HepG2 (cell line): ENCODE measurements at regions not wholly inside any gene's neighbourhood (a gene's known extent, or its start where the extent isn't known, plus 50 kb on each side); places are given as distances from the start of the nearest gene placed in this dataset.

Experiments
- ATAC-seq: fragments of 200-7000 bp; cut with Tn5 transposase; 3 replicates; pipeline ENCODE4 v1.9.1; 2020; ENCODE audit warnings: mild to moderate bottlenecking, moderate library complexity
- BruUV-seq: library from RNA; stranded (reverse); fragments of 400-500 nt; replicated peaks from 2 replicates; lab custom pipeline; 2021; lab: Mats Ljungman, UMichigan
- CTCF ChIA-PET: fragments of 300-600 bp; formaldehyde crosslinking; extraction: SDS; loops from one replicate; lab custom pipeline; 2021; ENCODE audit warnings: low total read pairs, inconsistent platforms, low intra/inter-chr PET ratio; lab: Yijun Ruan, JAX
- POLR2A ChIA-PET: fragments of 350-600 bp; sonication (Branson Sonifier 250); formaldehyde crosslinking; loops from one replicate; lab custom pipeline; 2020; ENCODE audit warnings: antibody characterized with exemption, inconsistent platforms; lab: Yijun Ruan, JAX
- DNase-seq: peaks from one replicate; pipeline ENCODE4 v3.0.0-alpha.2; 2015; ENCODE audit warnings: low spot score
- FAIRE-seq: peaks from 3 replicates; lab custom pipeline; 2011; peaks lifted over from hg19 to GRCh38; lab: Jason Lieb, UNC
- H2AFZ ChIP-seq: one replicate; pipeline ENCODE4 v1.6.1; 2011; ENCODE audit warnings: low read length, inconsistent platforms
- H3K27ac ChIP-seq: fragments of 300-600 bp; 3 replicates; pipeline ENCODE4 v1.8.0; 2011; ENCODE audit warnings: mixed run types, mild to moderate bottlenecking, mixed read lengths, low read length, inconsistent platforms; ENCODE audit not compliant: insufficient read depth; ENCODE audit errors: extremely low read length
- H3K27me3 ChIP-seq, 2 experiments: fragments of 200-600 bp in 1 of 2; 2 replicates in 1 of 2; 3 replicates in 1 of 2; pipeline versions ENCODE4 v1.6.0 to v1.8.0; 2011; ENCODE audit warnings: low read length in 2 of 2, mild to moderate bottlenecking in 2 of 2, moderate library complexity in 2 of 2, inconsistent platforms in 1 of 2; ENCODE audit not compliant: insufficient read depth in 2 of 2, control insufficient read depth in 1 of 2
- H3K36me3 ChIP-seq, 2 experiments: fragments of 200-600 bp in 1 of 2; replicated peaks in 1 of 2; 2 replicates in 1 of 2; 3 replicates in 1 of 2; pipeline versions ENCODE4 v1.5.1 to v1.8.0; 2011; ENCODE audit warnings: low read length in 2 of 2, inconsistent platforms in 1 of 2; ENCODE audit not compliant: insufficient read depth in 2 of 2, control insufficient read depth in 1 of 2
- H3K4me1 ChIP-seq: 2 replicates; pipeline ENCODE4 v1.5.1; 2012; ENCODE audit warnings: low read length, inconsistent platforms; ENCODE audit not compliant: insufficient read depth
- H3K4me2 ChIP-seq: 2 replicates; pipeline ENCODE4 v1.6.0; 2011; ENCODE audit warnings: low read depth, low read length, inconsistent platforms
- H3K4me3 ChIP-seq, 3 experiments: fragments of 200-600 bp in 1 of 3; sonication (generic), shearing (Covaris generic) in 1 of 3; replicated peaks in 1 of 3; 2 replicates each; pipeline ENCODE4 v1.5.1; 2011 to 2016; ENCODE audit warnings: low read length in 3 of 3, inconsistent platforms in 2 of 3, low read depth in 2 of 3, mild to moderate bottlenecking in 2 of 3, control low read depth in 1 of 3, mixed read lengths in 1 of 3; ENCODE audit not compliant: insufficient read depth in 1 of 3
- H3K79me2 ChIP-seq: one replicate; pipeline ENCODE4 v1.6.1; 2011; ENCODE audit warnings: low read length, inconsistent platforms; ENCODE audit not compliant: insufficient read depth
- H3K9ac ChIP-seq: 2 replicates; pipeline ENCODE4 v1.6.0; 2011; ENCODE audit warnings: mild to moderate bottlenecking, low read depth, low read length, inconsistent platforms; ENCODE audit not compliant: insufficient read depth
- H3K9me3 ChIP-seq: 2 replicates; pipeline ENCODE4 v1.5.1; 2012; ENCODE audit warnings: mild to moderate bottlenecking, low read length
- H4K20me1 ChIP-seq: 2 replicates; pipeline ENCODE4 v1.6.0; 2011; ENCODE audit warnings: inconsistent platforms, mild to moderate bottlenecking, low read length, moderate library complexity; ENCODE audit not compliant: insufficient read depth
- HIC2 ChIP-seq: sonication (generic); formaldehyde crosslinking; IDR thresholded peaks from 2 replicates; pipeline ENCODE4 v1.9.0; 2022; ENCODE audit warnings: low read depth, missing genetic modification reagents
- MAFG ChIP-seq: sonication (generic); formaldehyde crosslinking; IDR thresholded peaks from 2 replicates; pipeline ENCODE4 v1.5.1; 2020; ENCODE audit warnings: mild to moderate bottlenecking, missing genetic modification reagents
- SSRP1 ChIP-seq: IDR thresholded peaks from 2 replicates; pipeline ENCODE4 v1.6.1; 2016; ENCODE audit warnings: control low read depth
- ZFP36 ChIP-seq: fragments of 150-350 bp; IDR thresholded peaks from 2 replicates; pipeline ENCODE4 v1.6.1; 2018; ENCODE audit warnings: borderline replicate concordance, low read length, low read depth; ENCODE audit not compliant: partially characterized antibody
- ZFY ChIP-seq: sonication (generic); formaldehyde crosslinking; IDR thresholded peaks from 2 replicates; pipeline ENCODE4 v1.4.0; 2020; ENCODE audit warnings: missing genetic modification reagents
- ZNF432 ChIP-seq: sonication (generic); formaldehyde crosslinking; IDR thresholded peaks from 2 replicates; pipeline ENCODE4 v1.5.0; 2020; ENCODE audit warnings: missing genetic modification reagents, mild to moderate bottlenecking, borderline replicate concordance
- ZNF451 ChIP-seq: sonication (generic); formaldehyde crosslinking; IDR thresholded peaks from 2 replicates; pipeline ENCODE4 v1.5.0; 2020; ENCODE audit warnings: mild to moderate bottlenecking, missing genetic modification reagents
- ZNF746 ChIP-seq: sonication (generic); formaldehyde crosslinking; IDR thresholded peaks from 2 replicates; pipeline ENCODE4 v1.8.0; 2022; ENCODE audit warnings: mild to moderate bottlenecking, missing genetic modification reagents
- ZNF775 ChIP-seq: sonication (generic); formaldehyde crosslinking; IDR thresholded peaks from 2 replicates; pipeline ENCODE4 v1.4.0; 2020; ENCODE audit warnings: missing genetic modification reagents, mild to moderate bottlenecking, moderate library complexity, borderline replicate concordance
- whole genome bisulfite sequencing: methylation state at CpG from one replicate; pipeline ENCODE4 v1.1.6; 2017; ENCODE audit warnings: low lambda C conversion rate; 5-methylcytosine and 5-hydroxymethylcytosine counted together
- in situ Hi-C: cut with HindIII; loops from 2 replicates; pipeline ENCODE4 v1.10.0; 2017; ENCODE audit warnings: low pct_unique_long_range_greater_than_20kb; ENCODE audit not compliant: extremely low pct_ligation_motif_present
- intact Hi-C: fragments of 100-400 bp; cut with micrococcal nuclease; formaldehyde crosslinking; loops from one replicate; pipeline ENCODE4 v1.10.0; 2022; ENCODE audit not compliant: unreplicated experiment
- TF ChIP-seq, protein P1 (sequence below): sonication (generic); formaldehyde crosslinking; IDR thresholded peaks from 2 replicates; pipeline ENCODE4 v1.4.0; 2020; ENCODE audit warnings: missing genetic modification reagents, low read depth, mild to moderate bottlenecking, borderline replicate concordance

DNA sequence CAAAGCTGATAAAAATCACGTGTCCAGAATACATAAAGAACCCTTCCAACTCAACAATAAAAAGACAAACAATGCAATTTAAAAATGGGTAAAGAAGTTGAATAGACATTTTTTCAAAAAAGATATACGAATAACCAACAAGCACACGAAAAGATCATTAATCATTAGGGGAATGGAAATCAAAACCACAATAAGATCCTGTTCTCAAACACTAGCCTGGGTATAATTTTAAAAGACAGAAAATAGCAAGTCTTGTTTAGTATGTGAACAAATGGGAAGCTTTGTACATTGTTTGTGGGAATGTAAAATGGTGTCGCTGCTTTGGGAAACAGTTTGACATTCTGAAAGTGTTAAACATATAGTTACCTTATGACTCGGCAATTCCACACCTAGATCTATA, 86.3 kb upstream of the LMNTD1 start:
- Histone ChIP-seq H3K27ac (no peak overlapping the region), H3K4me3 (no peak overlapping the region), H3K4me2 (no peak overlapping the region), H4K20me1 (no peaks in the 10 kb centered on the region), H3K36me3 (no peaks in the 10 kb centered on the region), H3K9me3 (no peaks in the 10 kb centered on the region), H3K79me2 (no peaks in the 10 kb centered on the region), H3K9ac (no peak overlapping the region), H2AFZ (no peak overlapping the region), H3K27me3 (no peaks in the 10 kb centered on the region), H3K4me1 (no peaks in the 10 kb centered on the region)
- no TSS peak for BruUV-seq
- POLR2A ChIA-PET: no interaction called here
- DNase-seq (no peak), ATAC-seq (no peak), FAIRE-seq (no peak)
- no peak for TF ChIP-seq ZNF432 (CRISPR knock-in tag)
- TF ChIP-seq MAFG (CRISPR knock-in tag): no peak
- no peak for TF ChIP-seq SSRP1 (CRISPR knock-in tag)
- no peak for TF ChIP-seq ZFY (CRISPR knock-in tag)
- no peak for TF ChIP-seq HIC2
- TF ChIP-seq ZNF775 (CRISPR knock-in tag): no peak
- TF ChIP-seq ZNF746 (CRISPR knock-in tag): no peak
- CTCF ChIA-PET: no interaction called here
- 19% methylated on average over 5 of the region's 5 CpGs for WGBS
- in situ Hi-C loops: no loop called here
- intact Hi-C loops: no loop called here

DNA sequence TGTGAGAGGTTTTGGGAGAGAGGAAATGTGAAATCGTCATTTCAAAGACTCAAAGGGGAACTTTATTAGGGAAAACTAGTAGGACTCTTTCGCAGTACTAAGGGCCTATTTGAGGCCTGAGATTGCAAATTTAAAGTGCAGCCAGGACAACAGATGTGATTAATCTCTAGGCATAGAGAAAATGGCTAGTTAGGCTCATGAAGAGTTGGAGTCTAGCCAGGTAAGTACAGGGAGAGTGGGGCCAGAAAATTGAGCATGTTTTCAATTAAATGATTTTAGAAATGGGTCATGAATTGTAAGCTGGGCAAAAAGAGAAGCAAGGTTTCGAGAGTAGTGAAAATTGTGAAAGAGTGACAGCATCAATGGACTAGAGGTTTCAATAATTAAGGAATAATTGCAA, 91.9 kb upstream of the LMNTD1 start:
- BruUV-seq: no TSS peak
- in situ Hi-C loops: no loop called here

More for the DNA sequence above, 91.9 kb upstream of the LMNTD1 start:
- H3K4me3 ChIP-seq: no peak overlapping the region
- no peak overlapping the region for H2AFZ ChIP-seq
- no peak overlapping the region for H3K9ac ChIP-seq
- no peaks in the 10 kb centered on the region for H4K20me1 ChIP-seq
- no peak for FAIRE-seq
- TF ChIP-seq, protein P1, sequence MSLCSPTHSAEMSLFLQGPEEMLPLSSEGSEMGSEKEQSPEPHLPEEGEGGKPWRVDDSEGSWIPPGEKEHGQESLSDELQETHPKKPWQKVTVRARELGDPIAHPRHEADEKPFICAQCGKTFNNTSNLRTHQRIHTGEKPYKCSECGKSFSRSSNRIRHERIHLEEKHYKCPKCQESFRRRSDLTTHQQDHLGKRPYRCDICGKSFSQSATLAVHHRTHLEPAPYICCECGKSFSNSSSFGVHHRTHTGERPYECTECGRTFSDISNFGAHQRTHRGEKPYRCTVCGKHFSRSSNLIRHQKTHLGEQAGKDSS (CRISPR knock-in tag): no peak
- no peak for TF ChIP-seq ZFP36
- no peak for TF ChIP-seq ZNF451 (CRISPR knock-in tag)
- no peaks in the 10 kb centered on the region for H3K27me3 ChIP-seq
- ATAC-seq: no peak
- POLR2A ChIA-PET: no interaction called here
- H3K27ac ChIP-seq: no peak overlapping the region
- no peak for DNase-seq
- H3K9me3 ChIP-seq: no peaks in the 10 kb centered on the region
- H3K79me2 ChIP-seq: no peaks in the 10 kb centered on the region
- CTCF ChIA-PET: no interaction called here
- H3K36me3 ChIP-seq: no peaks in the 10 kb centered on the region
- H3K4me2 ChIP-seq: no peak overlapping the region
- H3K4me1 ChIP-seq: no peaks in the 10 kb centered on the region
- intact Hi-C loops: no loop called here
- WGBS: 2% methylated on average over 3 of the region's 3 CpGs
